ENCODE measurements at regions not wholly inside any gene's neighbourhood (a gene's known extent, or its start where the extent isn't known, plus 50 kb on each side); places are given as distances from the start of the nearest gene placed in this dataset.

DNA sequence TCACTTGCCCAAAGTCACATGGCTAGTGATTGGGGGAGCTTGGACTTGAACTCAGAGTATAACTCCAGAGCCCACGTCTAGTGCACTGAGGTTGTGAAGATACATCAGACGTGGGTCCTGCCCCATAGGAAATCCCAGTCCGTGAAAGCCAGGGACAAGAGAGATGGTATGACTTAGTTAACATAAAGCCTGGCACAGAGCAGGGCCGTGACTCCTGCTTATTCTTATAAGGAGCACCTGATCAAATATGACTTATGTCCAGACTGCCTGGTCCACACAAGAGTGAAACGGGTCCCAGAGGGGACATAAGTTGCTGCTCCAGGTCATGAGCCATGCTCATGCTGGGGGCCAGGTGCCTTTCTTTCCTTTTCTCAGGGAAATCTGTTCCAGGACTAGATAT lies 166.3 kb upstream of the USP24 start:
- TF ChIP-seq, protein P1, sequence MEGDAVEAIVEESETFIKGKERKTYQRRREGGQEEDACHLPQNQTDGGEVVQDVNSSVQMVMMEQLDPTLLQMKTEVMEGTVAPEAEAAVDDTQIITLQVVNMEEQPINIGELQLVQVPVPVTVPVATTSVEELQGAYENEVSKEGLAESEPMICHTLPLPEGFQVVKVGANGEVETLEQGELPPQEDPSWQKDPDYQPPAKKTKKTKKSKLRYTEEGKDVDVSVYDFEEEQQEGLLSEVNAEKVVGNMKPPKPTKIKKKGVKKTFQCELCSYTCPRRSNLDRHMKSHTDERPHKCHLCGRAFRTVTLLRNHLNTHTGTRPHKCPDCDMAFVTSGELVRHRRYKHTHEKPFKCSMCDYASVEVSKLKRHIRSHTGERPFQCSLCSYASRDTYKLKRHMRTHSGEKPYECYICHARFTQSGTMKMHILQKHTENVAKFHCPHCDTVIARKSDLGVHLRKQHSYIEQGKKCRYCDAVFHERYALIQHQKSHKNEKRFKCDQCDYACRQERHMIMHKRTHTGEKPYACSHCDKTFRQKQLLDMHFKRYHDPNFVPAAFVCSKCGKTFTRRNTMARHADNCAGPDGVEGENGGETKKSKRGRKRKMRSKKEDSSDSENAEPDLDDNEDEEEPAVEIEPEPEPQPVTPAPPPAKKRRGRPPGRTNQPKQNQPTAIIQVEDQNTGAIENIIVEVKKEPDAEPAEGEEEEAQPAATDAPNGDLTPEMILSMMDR (IDR thresholded peaks at IDR 0.05) = no peak
- TF ChIP-seq ZFX (IDR thresholded peaks at IDR 0.05; ENCODE audit: borderline replicate concordance) = no peak

All from 22Rv1 (cell line).